ENCODE measurements at regions not wholly inside any gene's neighbourhood (a gene's known extent, or its start where the extent isn't known, plus 50 kb on each side); places are given as distances from the start of the nearest gene placed in this dataset.

- TF ChIP-seq CTCF (IDR thresholded peaks at IDR 0.05; ENCODE audit: extremely low read depth, low read depth, low read length), result no peak
- Histone ChIP-seq H3K27ac (ENCODE audit: low read depth, low read length) (no peak overlapping the region), H3K27me3 (ENCODE audit: insufficient read depth, low read length) (no peaks in the 10 kb centered on the region), H4K20me1 (ENCODE audit: insufficient read depth, low read length) (no peaks in the 10 kb centered on the region), H3K36me3 (ENCODE audit: insufficient read depth, low read length) (no peaks in the 10 kb centered on the region), H3K4me1 (ENCODE audit: insufficient read depth, low read length) (peaks cover 25% of the 10 kb centered on the region), H2AFZ (ENCODE audit: low read length) (no peak overlapping the region), H3K4me2 (ENCODE audit: insufficient read depth, low read length) (no peak overlapping the region), H3K9me3 (ENCODE audit: low read depth, low read length) (peaks cover 4% of the 10 kb centered on the region), H3K79me2 (ENCODE audit: insufficient read depth, low read length) (no peaks in the 10 kb centered on the region), H3K4me3 (ENCODE audit: insufficient read depth, low read length) (no peak overlapping the region)
- DNase-seq (ENCODE audit: insufficient read length, low spot score, missing footprints), result no peak
These were observed 166.1 kb upstream of the ADRA1B start for GRCh38 chr5:159750226-159750625.

GRCh38 chr5:159751459-159751858, 164.8 kb upstream of the ADRA1B start:
- Histone ChIP-seq H3K27me3 (ENCODE audit: insufficient read depth, low read length) (no peaks in the 10 kb centered on the region), H3K4me3 (ENCODE audit: insufficient read depth, low read length) (no peak overlapping the region), H4K20me1 (ENCODE audit: insufficient read depth, low read length) (no peaks in the 10 kb centered on the region), H3K79me2 (ENCODE audit: insufficient read depth, low read length) (no peaks in the 10 kb centered on the region), H3K4me1 (ENCODE audit: insufficient read depth, low read length) (peaks cover 25% of the 10 kb centered on the region), H3K27ac (ENCODE audit: low read depth, low read length) (no peak overlapping the region), H3K9me3 (ENCODE audit: low read depth, low read length) (peaks cover 4% of the 10 kb centered on the region), H2AFZ (ENCODE audit: low read length) (no peak overlapping the region), H3K4me2 (ENCODE audit: insufficient read depth, low read length) (no peak overlapping the region), H3K36me3 (ENCODE audit: insufficient read depth, low read length) (no peaks in the 10 kb centered on the region)
- no peak for DNase-seq (ENCODE audit: insufficient read length, low spot score, missing footprints)
- TF ChIP-seq CTCF (IDR thresholded peaks at IDR 0.05; ENCODE audit: extremely low read depth, low read depth, low read length), result no peak

GRCh38 chr5:159752622-159753275, 163.5 kb upstream of the ADRA1B start:
- Histone ChIP-seq H2AFZ (ENCODE audit: low read length) (peak overlapping the region; percentile 33), H3K4me1 (ENCODE audit: insufficient read depth, low read length) (peaks cover 25% of the 10 kb centered on the region)
- DNase-seq (ENCODE audit: insufficient read length, low spot score, missing footprints), result peak; percentile 81

GRCh38 chr5:159758189-159758588, 158.1 kb upstream of the ADRA1B start:
- H3K36me3 ChIP-seq (ENCODE audit: insufficient read depth, low read length), result no peaks in the 10 kb centered on the region
- TF ChIP-seq CTCF (IDR thresholded peaks at IDR 0.05; ENCODE audit: extremely low read depth, low read depth, low read length), result no peak
- H3K79me2 ChIP-seq (ENCODE audit: insufficient read depth, low read length), result no peaks in the 10 kb centered on the region
- no peaks in the 10 kb centered on the region for H4K20me1 ChIP-seq (ENCODE audit: insufficient read depth, low read length)
- no peak overlapping the region for H3K4me3 ChIP-seq (ENCODE audit: insufficient read depth, low read length)
- no peak overlapping the region for H2AFZ ChIP-seq (ENCODE audit: low read length)
- H3K4me2 ChIP-seq (ENCODE audit: insufficient read depth, low read length), result no peak overlapping the region
- peaks cover 3% of the 10 kb centered on the region for H3K4me1 ChIP-seq (ENCODE audit: insufficient read depth, low read length)
- H3K27me3 ChIP-seq (ENCODE audit: insufficient read depth, low read length), result no peaks in the 10 kb centered on the region
- H3K27ac ChIP-seq (ENCODE audit: low read depth, low read length), result no peak overlapping the region
- DNase-seq (ENCODE audit: insufficient read length, low spot score, missing footprints), result no peak
- no peaks in the 10 kb centered on the region for H3K9me3 ChIP-seq (ENCODE audit: low read depth, low read length)

More at GRCh38 chr5:159752622-159753275, 163.5 kb upstream of the ADRA1B start:
- Histone ChIP-seq H3K4me2 (ENCODE audit: insufficient read depth, low read length) (peak overlapping the region; percentile 54), H3K79me2 (ENCODE audit: insufficient read depth, low read length) (no peaks in the 10 kb centered on the region), H3K36me3 (ENCODE audit: insufficient read depth, low read length) (no peaks in the 10 kb centered on the region), H3K27me3 (ENCODE audit: insufficient read depth, low read length) (no peaks in the 10 kb centered on the region), H4K20me1 (ENCODE audit: insufficient read depth, low read length) (no peaks in the 10 kb centered on the region), H3K4me3 (ENCODE audit: insufficient read depth, low read length) (peak overlapping the region; percentile 3), H3K27ac (ENCODE audit: low read depth, low read length) (peak overlapping the region; percentile 56), H3K9me3 (ENCODE audit: low read depth, low read length) (peaks cover 4% of the 10 kb centered on the region)
- no peak for TF ChIP-seq CTCF (IDR thresholded peaks at IDR 0.05; ENCODE audit: extremely low read depth, low read depth, low read length)

Measured in osteoblast (primary cell).